Activated T-helper 1 cell treated with anti-CD3 and anti-CD28 coated beads, Interleukin-12 subunit alpha, Interleukin-12 subunit beta, Interleukin-2, Interleukin-4 antibody, amounts not matched to agents 30 ng/mL and 10 ng/mL and 1 ng/mL, durations not matched to agents 14 hours and 24 hours and 36 hours (primary cell): ENCODE measurements at regions not wholly inside any gene's neighbourhood (a gene's known extent, or its start where the extent isn't known, plus 50 kb on each side); places are given as distances from the start of the nearest gene placed in this dataset.

ENCODE experiments used
- DNase-seq: peaks from one replicate; pipeline ENCODE4 v3.0.0; 2021; ENCODE audit warnings: low spot score
- H3K27ac Mint-ChIP-seq: one replicate; pipeline ENCODE4 v1.8.0; 2021; ENCODE audit warnings: mild to moderate bottlenecking, mixed read lengths
- H3K27me3 Mint-ChIP-seq: one replicate; pipeline ENCODE4 v1.8.0; 2022; ENCODE audit warnings: mild to moderate bottlenecking, moderate library complexity, mixed read lengths; ENCODE audit not compliant: insufficient read depth
- H3K36me3 Mint-ChIP-seq: one replicate; pipeline ENCODE4 v1.8.0; 2021; ENCODE audit warnings: low read depth, mixed read lengths
- H3K4me1 Mint-ChIP-seq: one replicate; pipeline ENCODE4 v1.8.0; 2021; ENCODE audit warnings: low read depth, mixed read lengths
- H3K4me3 Mint-ChIP-seq: one replicate; pipeline ENCODE4 v1.8.0; 2021; ENCODE audit warnings: mild to moderate bottlenecking, moderate library complexity, mixed read lengths
- H3K9me3 Mint-ChIP-seq: one replicate; pipeline ENCODE4 v1.8.0; 2021; ENCODE audit warnings: mixed read lengths
- intact Hi-C: fragments of 100-400 bp; cut with micrococcal nuclease; formaldehyde crosslinking; loops from one replicate; pipeline ENCODE4 v1.15.1; 2024

DNA sequence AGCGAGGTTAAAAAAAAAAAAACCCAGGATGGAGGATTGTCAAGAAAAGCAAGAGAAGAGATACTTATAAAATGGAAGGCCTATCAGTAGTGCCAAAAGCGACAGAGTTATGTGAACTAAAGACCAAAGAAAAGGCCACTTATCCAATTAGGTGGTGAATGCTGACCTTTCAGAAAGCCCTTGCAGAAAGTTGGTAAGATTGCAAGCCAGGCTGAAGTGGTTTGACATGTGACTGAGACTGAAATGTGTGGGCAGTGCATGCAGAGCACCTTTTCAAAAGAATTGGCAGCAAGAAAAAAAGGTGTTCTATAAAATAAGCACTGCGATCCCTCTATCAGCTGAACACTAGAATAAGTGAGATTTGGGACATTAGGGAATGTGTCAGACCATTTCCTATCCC is 379.4 kb upstream of the FAM98A start:
- Mint-ChIP-seq H3K9me3 (peaks cover 5% of the 10 kb centered on the region), H3K4me1 (no peaks in the 10 kb centered on the region), H3K4me3 (no peak overlapping the region), H3K36me3 (no peaks in the 10 kb centered on the region), H3K27ac (no peak overlapping the region), H3K27me3 (no peaks in the 10 kb centered on the region)
- intact Hi-C loops: no loop called here
- no peak for DNase-seq

DNA sequence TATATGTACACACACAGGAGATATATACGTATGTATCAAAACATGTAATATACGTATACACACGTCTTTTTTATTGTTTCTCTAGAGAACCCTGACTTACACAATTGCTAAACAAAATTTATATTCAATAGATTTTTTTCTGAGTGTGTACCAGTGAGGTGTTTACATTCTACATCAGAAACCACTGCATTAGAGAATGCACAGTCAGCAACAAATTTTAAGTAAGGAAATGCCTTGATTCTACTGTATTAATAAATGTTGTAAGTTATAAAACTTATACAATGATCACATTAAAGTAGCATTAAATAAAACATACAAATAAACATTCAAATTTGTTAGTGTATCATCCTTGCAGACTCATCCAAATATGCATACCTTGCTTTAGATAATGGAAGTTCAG is 376.4 kb upstream of the FAM98A start:
- no peak overlapping the region for H3K27ac Mint-ChIP-seq
- H3K4me1 Mint-ChIP-seq: no peaks in the 10 kb centered on the region
- no peak overlapping the region for H3K4me3 Mint-ChIP-seq
- H3K9me3 Mint-ChIP-seq: no peaks in the 10 kb centered on the region
- DNase-seq: no peak
- H3K36me3 Mint-ChIP-seq: no peaks in the 10 kb centered on the region
- intact Hi-C loops: no loop called here
- H3K27me3 Mint-ChIP-seq: no peaks in the 10 kb centered on the region

- intact Hi-C loops: no loop called here
- Mint-ChIP-seq H3K4me1 (no peaks in the 10 kb centered on the region), H3K4me3 (no peak overlapping the region), H3K36me3 (no peaks in the 10 kb centered on the region), H3K27me3 (no peaks in the 10 kb centered on the region), H3K9me3 (no peaks in the 10 kb centered on the region), H3K27ac (no peak overlapping the region)
- DNase-seq: no peak
Observed at GRCh38 chr2:33967103-33967502, 368.0 kb upstream of the FAM98A start.

DNA sequence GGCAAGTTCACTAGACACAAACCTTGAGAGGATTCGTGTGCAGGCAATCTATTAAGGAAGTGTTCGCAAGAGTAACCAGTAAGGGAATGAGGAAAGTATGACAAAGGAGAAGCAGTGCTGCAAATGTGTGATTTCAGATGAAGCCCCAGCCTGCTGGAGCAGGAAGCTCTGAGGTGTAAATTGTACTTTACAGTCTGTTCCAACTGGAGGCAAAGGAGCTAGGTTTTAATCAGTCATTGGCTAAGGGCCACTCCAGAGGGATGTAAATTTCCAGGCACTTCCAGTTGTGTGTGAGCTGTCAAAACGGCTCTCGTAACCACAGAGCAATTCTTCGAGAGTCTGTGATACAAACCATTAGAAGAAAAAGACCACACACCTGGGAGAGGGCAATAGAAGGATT is 359.5 kb upstream of the FAM98A start:
- Mint-ChIP-seq H3K27me3 (no peaks in the 10 kb centered on the region), H3K36me3 (no peaks in the 10 kb centered on the region), H3K4me3 (no peak overlapping the region), H3K9me3 (peaks cover 3% of the 10 kb centered on the region), H3K4me1 (no peaks in the 10 kb centered on the region), H3K27ac (no peak overlapping the region)
- intact Hi-C loops: no loop called here
- no peak for DNase-seq

GRCh38 chr2:33949371-33949770 is 350.3 kb upstream of the FAM98A start:
- Mint-ChIP-seq H3K4me1 (no peaks in the 10 kb centered on the region), H3K36me3 (no peaks in the 10 kb centered on the region), H3K9me3 (peaks cover 10% of the 10 kb centered on the region), H3K4me3 (no peak overlapping the region), H3K27ac (no peak overlapping the region), H3K27me3 (no peaks in the 10 kb centered on the region)
- intact Hi-C loops: no loop called here
- DNase-seq: no peak

- H3K9me3 Mint-ChIP-seq: peaks cover 10% of the 10 kb centered on the region
- DNase-seq: no peak
- no peaks in the 10 kb centered on the region for H3K4me1 Mint-ChIP-seq
- H3K4me3 Mint-ChIP-seq: no peak overlapping the region
- H3K36me3 Mint-ChIP-seq: no peaks in the 10 kb centered on the region
- intact Hi-C loops: no loop called here
- no peak overlapping the region for H3K27ac Mint-ChIP-seq
- no peaks in the 10 kb centered on the region for H3K27me3 Mint-ChIP-seq
Observed at GRCh38 chr2:33946193-33946592, 347.1 kb upstream of the FAM98A start.

DNA sequence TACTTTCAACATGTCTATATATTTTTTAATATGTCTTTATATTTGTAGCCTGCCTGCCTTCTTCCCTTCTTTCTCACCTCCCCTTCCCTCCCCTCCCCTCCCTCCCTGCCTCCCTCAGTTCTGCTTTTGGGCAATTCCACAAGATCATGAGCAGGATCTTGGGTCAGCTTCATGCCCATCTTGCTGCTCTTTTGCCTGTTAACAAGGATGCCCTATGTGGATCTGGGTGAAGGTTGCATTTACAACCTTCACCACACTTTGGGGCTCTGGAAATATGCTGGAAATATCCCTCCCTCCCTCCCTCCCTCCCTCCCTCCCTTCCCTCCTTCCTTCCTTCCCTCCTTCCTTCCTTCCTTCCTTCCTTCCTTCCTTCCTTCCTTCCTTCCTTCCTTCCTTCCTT is 334.1 kb upstream of the FAM98A start:
- no peak overlapping the region for H3K27ac Mint-ChIP-seq
- no peaks in the 10 kb centered on the region for H3K4me1 Mint-ChIP-seq
- no peak overlapping the region for H3K4me3 Mint-ChIP-seq
- H3K9me3 Mint-ChIP-seq: no peaks in the 10 kb centered on the region
- no peak for DNase-seq
- H3K27me3 Mint-ChIP-seq: no peaks in the 10 kb centered on the region
- intact Hi-C loops: no loop called here
- no peaks in the 10 kb centered on the region for H3K36me3 Mint-ChIP-seq

GRCh38 chr2:33931164-33931563 is 332.1 kb upstream of the FAM98A start:
- Mint-ChIP-seq H3K36me3 (no peaks in the 10 kb centered on the region), H3K4me3 (no peak overlapping the region), H3K9me3 (no peaks in the 10 kb centered on the region), H3K27me3 (no peaks in the 10 kb centered on the region), H3K27ac (no peak overlapping the region), H3K4me1 (no peaks in the 10 kb centered on the region)
- intact Hi-C loops: no loop called here
- DNase-seq: no peak

- Mint-ChIP-seq H3K27me3 (no peaks in the 10 kb centered on the region), H3K4me1 (no peaks in the 10 kb centered on the region), H3K4me3 (no peak overlapping the region), H3K27ac (no peak overlapping the region), H3K36me3 (no peaks in the 10 kb centered on the region), H3K9me3 (no peaks in the 10 kb centered on the region)
- no peak for DNase-seq
- intact Hi-C loops: no loop called here
Observed at GRCh38 chr2:33929467-33929866, 330.4 kb upstream of the FAM98A start.

GRCh38 chr2:33927756-33928155 is 328.7 kb upstream of the FAM98A start:
- Mint-ChIP-seq H3K27me3 (no peaks in the 10 kb centered on the region), H3K4me3 (no peak overlapping the region), H3K4me1 (no peaks in the 10 kb centered on the region), H3K27ac (no peak overlapping the region), H3K9me3 (no peaks in the 10 kb centered on the region), H3K36me3 (no peaks in the 10 kb centered on the region)
- intact Hi-C loops: no loop called here
- DNase-seq: no peak

DNA sequence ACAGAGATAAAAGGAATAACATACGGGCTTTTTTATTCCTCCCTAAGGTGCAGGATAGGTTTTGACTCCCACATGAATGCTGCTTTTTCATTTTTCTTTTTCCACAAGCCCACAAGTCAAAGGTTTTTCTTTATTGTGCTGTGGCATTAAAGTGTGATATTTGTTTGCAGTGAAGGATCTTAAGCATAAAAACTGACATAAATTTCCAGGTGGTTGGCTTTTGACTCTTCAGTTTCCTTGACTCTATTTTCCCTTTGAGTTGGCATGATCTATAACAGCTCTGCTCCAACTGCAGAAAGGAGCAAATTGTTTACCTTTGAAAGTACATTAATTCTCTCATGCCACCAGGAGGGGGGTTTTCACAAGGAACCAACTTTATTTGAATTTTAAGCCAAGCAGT is 326.2 kb upstream of the FAM98A start:
- Mint-ChIP-seq H3K4me1 (no peaks in the 10 kb centered on the region), H3K9me3 (no peaks in the 10 kb centered on the region), H3K36me3 (no peaks in the 10 kb centered on the region), H3K27ac (no peak overlapping the region), H3K27me3 (no peaks in the 10 kb centered on the region), H3K4me3 (no peak overlapping the region)
- DNase-seq: no peak
- intact Hi-C loops: no loop called here

GRCh38 chr2:33924586-33925169 is 325.6 kb upstream of the FAM98A start:
- H3K36me3 Mint-ChIP-seq: no peaks in the 10 kb centered on the region
- H3K4me3 Mint-ChIP-seq: no peak overlapping the region
- H3K9me3 Mint-ChIP-seq: no peaks in the 10 kb centered on the region
- no peaks in the 10 kb centered on the region for H3K27me3 Mint-ChIP-seq
- no peaks in the 10 kb centered on the region for H3K4me1 Mint-ChIP-seq
- intact Hi-C loops: no loop called here
- no peak overlapping the region for H3K27ac Mint-ChIP-seq
- no peak for DNase-seq

DNA sequence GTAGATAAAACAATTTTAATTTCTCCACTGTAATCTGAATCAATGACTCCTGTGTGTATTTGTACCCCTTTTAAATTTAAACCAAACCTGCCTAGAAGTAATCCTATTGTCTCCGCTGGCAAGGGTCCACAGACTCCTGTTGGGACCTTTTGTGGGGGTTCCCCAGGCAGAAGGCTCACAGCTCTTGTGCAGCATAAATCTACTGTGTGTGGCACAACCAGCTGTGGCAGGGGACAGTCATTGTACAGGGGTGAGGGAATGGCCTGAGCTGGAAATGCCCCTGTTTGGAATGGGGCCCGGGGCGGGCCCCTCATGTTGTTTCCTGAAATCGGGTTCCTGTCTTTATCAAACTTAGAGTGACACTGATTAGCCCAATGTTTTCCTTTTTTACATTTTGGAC is 318.2 kb upstream of the FAM98A start:
- intact Hi-C loops: no loop called here
- Mint-ChIP-seq H3K4me3 (no peak overlapping the region), H3K4me1 (no peaks in the 10 kb centered on the region), H3K27ac (no peak overlapping the region), H3K27me3 (no peaks in the 10 kb centered on the region), H3K9me3 (peaks cover 22% of the 10 kb centered on the region), H3K36me3 (no peaks in the 10 kb centered on the region)
- no peak for DNase-seq

GRCh38 chr2:33913071-33913616 is 314.0 kb upstream of the FAM98A start:
- no peak for DNase-seq
- intact Hi-C loops: no loop called here
- Mint-ChIP-seq H3K27ac (no peak overlapping the region), H3K4me3 (no peak overlapping the region), H3K27me3 (no peaks in the 10 kb centered on the region), H3K4me1 (no peaks in the 10 kb centered on the region), H3K9me3 (peaks cover 27% of the 10 kb centered on the region), H3K36me3 (no peaks in the 10 kb centered on the region)
